H9 (cell line): ENCODE measurements at regions not wholly inside any gene's neighbourhood (a gene's known extent, or its start where the extent isn't known, plus 50 kb on each side); places are given as distances from the start of the nearest gene placed in this dataset.

Experiments
- DNase-seq: peaks from one replicate; pipeline ENCODE4 v3.0.0-alpha.2; 2017
- H2AFZ ChIP-seq: one replicate; pipeline ENCODE4 v1.6.1; 2013; ENCODE audit warnings: mild to moderate bottlenecking, low read length, control low read depth, moderate library complexity
- H2AK5ac ChIP-seq: 2 replicates; pipeline ENCODE4 v1.6.1; 2013; ENCODE audit warnings: low read length, control low read depth, mixed read lengths; ENCODE audit not compliant: insufficient read length
- H2BK120ac ChIP-seq: one replicate; pipeline ENCODE4 v1.6.1; 2013; ENCODE audit warnings: low read depth, mild to moderate bottlenecking, low read length, control low read depth, inconsistent platforms; ENCODE audit not compliant: poor library complexity, severe bottlenecking
- H2BK12ac ChIP-seq: 2 replicates; pipeline ENCODE4 v1.6.1; 2013; ENCODE audit warnings: low read length, control low read depth, mixed read lengths, low read depth; ENCODE audit not compliant: insufficient read length
- H2BK15ac ChIP-seq: 2 replicates; pipeline ENCODE4 v1.6.1; 2013; ENCODE audit warnings: low read depth, low read length, control low read depth
- H2BK20ac ChIP-seq: one replicate; pipeline ENCODE4 v1.6.1; 2013; ENCODE audit warnings: low read depth, mild to moderate bottlenecking, low read length, control low read depth, inconsistent platforms; ENCODE audit not compliant: poor library complexity, severe bottlenecking
- H2BK5ac ChIP-seq: 2 replicates; pipeline ENCODE4 v1.6.1; 2013; ENCODE audit warnings: low read length, control low read depth, mixed read lengths; ENCODE audit not compliant: insufficient read length
- H3K14ac ChIP-seq: 2 replicates; pipeline ENCODE4 v1.6.1; 2013; ENCODE audit warnings: low read length, control low read depth; ENCODE audit not compliant: insufficient read depth
- H3K18ac ChIP-seq: 2 replicates; pipeline ENCODE4 v1.6.1; 2013; ENCODE audit warnings: low read depth, mild to moderate bottlenecking, mixed read lengths, low read length, control low read depth; ENCODE audit not compliant: insufficient read length
- H3K23ac ChIP-seq: 2 replicates; pipeline ENCODE4 v1.6.1; 2013; ENCODE audit warnings: low read length, control low read depth, mixed read lengths, low read depth; ENCODE audit not compliant: insufficient read length
- H3K23me2 ChIP-seq: 2 replicates; pipeline ENCODE4 v1.6.1; 2013; ENCODE audit warnings: low read depth, mild to moderate bottlenecking, mixed read lengths, low read length, control low read depth; ENCODE audit not compliant: insufficient read length, poor library complexity, severe bottlenecking
- H3K27ac ChIP-seq: 2 replicates; pipeline ENCODE4 v1.5.1; 2013; ENCODE audit warnings: low read length, control low read depth, mixed read lengths, low read depth; ENCODE audit not compliant: insufficient read length
- H3K27me3 ChIP-seq: 2 replicates; pipeline ENCODE4 v1.6.1; 2013; ENCODE audit warnings: low read length, control low read depth, inconsistent platforms; ENCODE audit not compliant: insufficient read depth
- H3K4ac ChIP-seq: 2 replicates; pipeline ENCODE4 v1.6.1; 2013; ENCODE audit warnings: low read depth, mild to moderate bottlenecking, control low read depth, inconsistent platforms, low read length, moderate library complexity
- H3K4me1 ChIP-seq: 2 replicates; pipeline ENCODE4 v1.6.1; 2013; ENCODE audit warnings: low read length, control low read depth, inconsistent platforms; ENCODE audit not compliant: insufficient read depth
- H3K4me2 ChIP-seq: 2 replicates; pipeline ENCODE4 v1.6.1; 2013; ENCODE audit warnings: low read length, control low read depth, mixed read lengths; ENCODE audit not compliant: insufficient read length, insufficient read depth
- H3K56ac ChIP-seq: 2 replicates; pipeline ENCODE4 v1.6.1; 2013; ENCODE audit warnings: low read depth, mild to moderate bottlenecking, mixed read lengths, low read length, control low read depth; ENCODE audit not compliant: insufficient read length
- H3K79me1 ChIP-seq: 2 replicates; pipeline ENCODE4 v1.6.1; 2013; ENCODE audit warnings: low read depth, mild to moderate bottlenecking, moderate library complexity, low read length, control low read depth, inconsistent platforms; ENCODE audit not compliant: insufficient read depth, poor library complexity, severe bottlenecking
- H3K79me2 ChIP-seq: 2 replicates; pipeline ENCODE4 v1.6.1; 2013; ENCODE audit warnings: low read length, control low read depth, inconsistent platforms; ENCODE audit not compliant: insufficient read depth
- H3K9ac ChIP-seq: 2 replicates; pipeline ENCODE4 v1.6.1; 2013; ENCODE audit warnings: low read length, control low read depth, mixed read lengths; ENCODE audit not compliant: insufficient read length; ENCODE audit errors: extremely low read depth
- H3K9me3 ChIP-seq: one replicate; pipeline ENCODE4 v1.6.1; 2013; ENCODE audit warnings: low read depth, low read length, inconsistent platforms; ENCODE audit not compliant: control insufficient read depth
- H3T11ph ChIP-seq: one replicate; pipeline ENCODE4 v1.6.1; 2013; ENCODE audit warnings: mild to moderate bottlenecking, low read length, control low read depth, inconsistent platforms
- H4K20me1 ChIP-seq: one replicate; pipeline ENCODE4 v1.6.1; 2013; ENCODE audit not compliant: control insufficient read depth, insufficient read length, insufficient read depth
- H4K5ac ChIP-seq: 2 replicates; pipeline ENCODE4 v1.6.1; 2013; ENCODE audit warnings: low read depth, mild to moderate bottlenecking, mixed read lengths, low read length, control low read depth; ENCODE audit not compliant: insufficient read length
- H4K8ac ChIP-seq: replicated peaks from 2 replicates; pipeline ENCODE4 v1.6.1; 2013; ENCODE audit warnings: low read length, control low read depth, mixed read lengths, low read depth; ENCODE audit not compliant: insufficient read length
- H4K91ac ChIP-seq: 2 replicates; pipeline ENCODE4 v1.6.1; 2013; ENCODE audit warnings: low read depth, mild to moderate bottlenecking, moderate library complexity, mixed read lengths, low read length, control low read depth; ENCODE audit not compliant: insufficient read length
- H3K27ac Mint-ChIP-seq, 3 experiments: 2 replicates in 2 of 3; 3 replicates in 1 of 3; pipeline ENCODE4 v1.8.0; 2020 to 2021; ENCODE audit warnings: mixed read lengths in 3 of 3, mild to moderate bottlenecking in 1 of 3, moderate library complexity in 1 of 3
- H3K27me3 Mint-ChIP-seq: 2 replicates; pipeline ENCODE4 v1.8.0; 2021; ENCODE audit warnings: low read depth, mild to moderate bottlenecking, moderate library complexity, mixed read lengths
- H3K36me3 Mint-ChIP-seq, 3 experiments: 2 replicates in 2 of 3; 3 replicates in 1 of 3; pipeline ENCODE4 v1.8.0; 2020 to 2021; ENCODE audit warnings: low read depth in 3 of 3, mixed read lengths in 3 of 3; ENCODE audit not compliant: insufficient read depth in 1 of 3
- H3K4me1 Mint-ChIP-seq, 2 experiments: 2 replicates each; pipeline ENCODE4 v1.8.0; 2020; ENCODE audit warnings: mixed read lengths in 2 of 2
- H3K4me3 Mint-ChIP-seq, 2 experiments: 2 replicates in 1 of 2; 3 replicates in 1 of 2; pipeline ENCODE4 v1.8.0; 2020 to 2021; ENCODE audit warnings: mild to moderate bottlenecking in 2 of 2, mixed read lengths in 2 of 2, moderate library complexity in 1 of 2
- H3K9me3 Mint-ChIP-seq, 2 experiments: 2 replicates in 1 of 2; 3 replicates in 1 of 2; pipeline ENCODE4 v1.8.0; 2020; ENCODE audit warnings: mild to moderate bottlenecking in 2 of 2, mixed read lengths in 2 of 2, moderate library complexity in 1 of 2
- WGBS: extraction: QIAGEN DNeasy Blood & Tissue Kit; methylation state at CpG from one replicate; pipeline ENCODE4 v1.1.7; 2013; ENCODE audit warnings: missing lambda C conversion rate, low lambda C conversion rate, mixed read lengths; ENCODE audit not compliant: insufficient read length; ENCODE audit errors: extremely low coverage; 5-methylcytosine and 5-hydroxymethylcytosine counted together
- TF ChIP-seq, protein P1 (sequence below): fragments of 200-600 bp; sonication (generic); conservative IDR thresholded peaks from 3 replicates; pipeline ENCODE4 v1.8.0; 2021; ENCODE audit warnings: antibody characterized with exemption, mild to moderate bottlenecking

DNA sequence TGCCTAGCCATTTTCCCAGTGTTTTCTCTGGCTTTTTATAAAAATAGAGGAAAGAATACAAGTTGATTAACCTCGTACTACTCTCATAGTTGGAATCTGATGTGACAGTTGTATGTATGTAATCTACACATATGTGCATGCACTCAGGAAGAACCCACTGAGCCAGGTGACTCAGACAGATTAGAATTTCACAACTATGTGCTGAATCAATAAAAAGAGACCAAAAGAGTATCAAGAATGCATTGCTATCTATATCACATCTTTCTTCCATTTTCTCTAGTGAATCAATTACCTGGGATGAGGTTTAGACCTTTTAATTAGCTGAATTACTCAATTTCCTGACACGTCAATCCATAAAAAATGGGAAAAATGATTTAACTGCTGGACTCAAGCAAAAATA is 319.3 kb upstream of the ATP10A start:
- Histone ChIP-seq H2AK5ac (no peak overlapping the region), H2BK20ac (no peak overlapping the region), H3K18ac (no peak overlapping the region), H3K9ac (no peak overlapping the region), H3K4me2 (no peak overlapping the region), H4K20me1 (no peaks in the 10 kb centered on the region), H3K23me2 (no peaks in the 10 kb centered on the region), H3K4me1 (peaks cover 3% of the 10 kb centered on the region; the same call in 1 of the 2 replicates), H2AFZ (no peak overlapping the region), H2BK5ac (no peak overlapping the region), H3K79me1 (no peaks in the 10 kb centered on the region), H3K23ac (no peak overlapping the region), H3K14ac (no peak overlapping the region), H3K4ac (no peak overlapping the region), H4K5ac (no peak overlapping the region), H3K27ac (no peak overlapping the region), H3K27me3 (no peaks in the 10 kb centered on the region), H3K79me2 (no peaks in the 10 kb centered on the region), H2BK120ac (no peak overlapping the region), H3K56ac (no peak overlapping the region), H2BK15ac (no peak overlapping the region), H4K8ac (no peak overlapping the region), H3K9me3 (no peaks in the 10 kb centered on the region), H3T11ph (no peak overlapping the region), H2BK12ac (no peak overlapping the region), H4K91ac (no peak overlapping the region)
- Mint-ChIP-seq H3K27ac (no peak overlapping the region), H3K27me3 (no peaks in the 10 kb centered on the region), H3K4me3 (no peak overlapping the region), H3K4me1 (peaks cover 7 to 17% of the 10 kb centered on the region in 2 experiments), H3K36me3 (peaks cover 0 to 5% (median 4%) of the 10 kb centered on the region in 3 experiments; a peak in 3 of 7 replicates), H3K9me3 (peaks cover 3 to 5% of the 10 kb centered on the region in 2 experiments; a peak in 3 of 5 replicates)
- no peak for DNase-seq
- TF ChIP-seq, protein P1, sequence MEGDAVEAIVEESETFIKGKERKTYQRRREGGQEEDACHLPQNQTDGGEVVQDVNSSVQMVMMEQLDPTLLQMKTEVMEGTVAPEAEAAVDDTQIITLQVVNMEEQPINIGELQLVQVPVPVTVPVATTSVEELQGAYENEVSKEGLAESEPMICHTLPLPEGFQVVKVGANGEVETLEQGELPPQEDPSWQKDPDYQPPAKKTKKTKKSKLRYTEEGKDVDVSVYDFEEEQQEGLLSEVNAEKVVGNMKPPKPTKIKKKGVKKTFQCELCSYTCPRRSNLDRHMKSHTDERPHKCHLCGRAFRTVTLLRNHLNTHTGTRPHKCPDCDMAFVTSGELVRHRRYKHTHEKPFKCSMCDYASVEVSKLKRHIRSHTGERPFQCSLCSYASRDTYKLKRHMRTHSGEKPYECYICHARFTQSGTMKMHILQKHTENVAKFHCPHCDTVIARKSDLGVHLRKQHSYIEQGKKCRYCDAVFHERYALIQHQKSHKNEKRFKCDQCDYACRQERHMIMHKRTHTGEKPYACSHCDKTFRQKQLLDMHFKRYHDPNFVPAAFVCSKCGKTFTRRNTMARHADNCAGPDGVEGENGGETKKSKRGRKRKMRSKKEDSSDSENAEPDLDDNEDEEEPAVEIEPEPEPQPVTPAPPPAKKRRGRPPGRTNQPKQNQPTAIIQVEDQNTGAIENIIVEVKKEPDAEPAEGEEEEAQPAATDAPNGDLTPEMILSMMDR: no peak
- no CpG with 5 or more reads among the region's 2 CpGs for WGBS
